ENCODE measurements at regions not wholly inside any gene's neighbourhood (a gene's known extent, or its start where the extent isn't known, plus 50 kb on each side); places are given as distances from the start of the nearest gene placed in this dataset.
A peak's percentile ranks its signal among the peaks of the same experiment; 100 is the strongest.
"Not testable (repeated sequence)": the region's sequence is repeated elsewhere in the genome, so short reads cannot be mapped to it uniquely, and the experiment has no call there.

DNA sequence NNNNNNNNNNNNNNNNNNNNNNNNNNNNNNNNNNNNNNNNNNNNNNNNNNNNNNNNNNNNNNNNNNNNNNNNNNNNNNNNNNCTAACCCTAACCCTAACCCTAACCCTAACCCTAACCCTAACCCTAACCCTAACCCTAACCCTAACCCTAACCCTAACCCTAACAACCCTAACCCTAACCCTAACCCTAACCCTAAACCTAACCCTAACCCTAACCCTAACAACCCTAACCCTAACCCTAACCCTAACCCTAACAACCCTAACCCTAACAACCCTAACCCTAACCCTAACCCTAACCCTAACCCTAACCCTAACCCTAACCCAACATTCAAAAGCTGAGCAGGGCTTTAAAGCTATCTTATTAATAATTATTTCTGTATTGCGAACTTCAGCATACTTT, 182.5 kb upstream of the FAM20C start:
- DNase-seq: peak in 1 of 5 donors; percentile 7
- WGBS, 4 donors: 90% methylated on average over 1 of the region's 1 CpG; no CpG with 5 or more reads in 3 of the 4 donors
- intact Hi-C loops (cut with DNase I): not testable (repeated sequence)

DNA sequence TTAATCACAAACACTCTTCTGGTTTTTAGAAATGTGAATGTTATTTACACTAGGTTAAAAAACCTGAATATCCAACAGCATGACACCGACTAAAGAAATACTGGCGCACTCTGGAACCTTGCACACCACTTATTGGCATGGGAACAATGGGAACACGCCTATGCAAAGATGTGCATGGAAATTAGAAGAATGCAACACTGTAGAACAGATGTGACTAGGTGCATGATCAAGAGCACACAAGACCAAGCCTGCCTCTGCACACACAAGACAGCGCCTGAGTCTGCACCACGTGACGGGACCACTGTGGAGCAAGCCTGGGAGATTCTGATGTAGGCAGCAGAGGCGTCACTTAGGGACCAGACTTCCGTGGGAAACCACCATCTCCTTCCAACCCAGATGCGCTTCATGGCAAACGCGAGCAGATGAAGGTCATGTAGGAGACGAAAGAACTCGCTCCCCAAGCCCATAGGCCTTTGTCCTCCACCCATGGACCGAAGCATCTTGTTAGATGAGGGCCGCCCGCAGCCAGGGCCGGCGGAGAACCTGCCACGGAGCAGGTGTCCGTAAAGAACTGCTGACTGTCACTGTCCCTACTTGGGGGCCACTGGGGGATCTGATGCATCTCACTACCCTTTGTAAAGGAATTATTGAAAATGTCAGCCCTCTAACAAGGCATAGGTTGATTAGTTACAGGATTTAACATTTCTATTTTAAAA, 159.6 kb upstream of the FAM20C start:
- H3K9me3 ChIP-seq; H3K27me3 ChIP-seq; intact Hi-C loops (cut with DNase I); ATAC-seq; H3K4me3 ChIP-seq; H3K27ac ChIP-seq; H3K4me1 ChIP-seq; H3K36me3 ChIP-seq: not testable (repeated sequence)
- DNase-seq: peak in 1 of 5 donors; percentile 9
- WGBS, 4 donors: 93 to 100% (median 95%) methylated on average over 6 to 9 of the region's 20 CpGs; no CpG with 5 or more reads in 1 of the 4 donors

More for the DNA sequence above, 182.5 kb upstream of the FAM20C start:
- not testable (repeated sequence) for H3K4me3 ChIP-seq, H3K9me3 ChIP-seq, ATAC-seq, H3K27me3 ChIP-seq, H3K4me1 ChIP-seq, H3K27ac ChIP-seq, H3K36me3 ChIP-seq

DNA sequence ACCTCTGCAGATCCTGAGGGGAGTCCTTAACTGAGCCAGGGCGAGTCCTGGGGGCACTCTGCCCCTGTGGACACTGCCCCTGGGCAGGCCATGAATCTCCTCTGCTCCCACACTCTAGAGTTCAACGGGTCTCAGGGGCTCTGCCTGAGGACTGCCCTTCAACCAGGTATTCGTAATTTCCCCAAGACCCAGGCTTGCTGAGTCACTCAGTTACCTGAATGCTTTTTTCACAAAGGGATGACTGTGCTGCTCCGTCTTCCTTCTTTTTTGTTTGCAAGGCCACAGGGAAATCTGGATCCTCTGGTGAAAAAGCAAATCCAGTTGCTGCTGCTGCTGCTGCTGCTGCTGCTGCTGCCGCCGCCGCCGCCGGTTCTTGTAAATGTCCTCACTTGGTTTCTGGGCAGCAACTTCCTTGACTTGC, 157.2 kb upstream of the FAM20C start:
- H3K27me3 ChIP-seq; H3K36me3 ChIP-seq; ATAC-seq; intact Hi-C loops (cut with DNase I); H3K9me3 ChIP-seq; H3K4me1 ChIP-seq: not testable (repeated sequence)
- 63 to 88% (median 82%) methylated on average over 3 to 9 of the region's 9 CpGs for whole genome bisulfite sequencing, 4 donors
- peak in 2 of 5 donors; percentile 2 to 61 for DNase-seq
- peak overlapping the region in 1 of 12 donors; percentile 51 for H3K4me3 ChIP-seq
- H3K27ac ChIP-seq: peak overlapping the region in 1 of 12 donors; percentile 62

DNA sequence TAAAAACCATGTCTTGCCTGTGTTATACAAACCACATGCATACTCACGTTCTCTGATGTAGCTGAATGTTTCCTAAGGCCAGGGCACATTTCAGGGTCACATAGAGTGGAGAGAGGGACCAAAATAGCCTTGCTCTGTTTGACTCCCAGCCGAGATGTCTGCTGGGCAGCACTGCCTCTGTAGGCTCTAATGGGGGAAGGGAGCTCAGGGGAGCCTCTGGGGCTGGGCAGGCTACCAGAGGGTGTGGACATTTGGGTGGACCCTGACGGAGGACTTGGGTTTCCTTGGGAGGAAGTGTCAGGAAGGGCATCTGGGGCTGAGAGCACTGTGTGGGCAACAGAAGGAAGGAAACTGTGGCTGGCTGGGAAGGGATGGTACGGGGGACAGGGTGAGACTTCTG, 155.8 kb upstream of the FAM20C start:
- H3K36me3 ChIP-seq; H3K27ac ChIP-seq; DNase-seq; intact Hi-C loops (cut with DNase I); H3K4me3 ChIP-seq; H3K4me1 ChIP-seq; H3K27me3 ChIP-seq; H3K9me3 ChIP-seq: not testable (repeated sequence)
- ATAC-seq: peak; percentile 91 to 96 (median 94)
- WGBS, 4 donors: no CpG with 5 or more reads among the region's 4 CpGs

DNA sequence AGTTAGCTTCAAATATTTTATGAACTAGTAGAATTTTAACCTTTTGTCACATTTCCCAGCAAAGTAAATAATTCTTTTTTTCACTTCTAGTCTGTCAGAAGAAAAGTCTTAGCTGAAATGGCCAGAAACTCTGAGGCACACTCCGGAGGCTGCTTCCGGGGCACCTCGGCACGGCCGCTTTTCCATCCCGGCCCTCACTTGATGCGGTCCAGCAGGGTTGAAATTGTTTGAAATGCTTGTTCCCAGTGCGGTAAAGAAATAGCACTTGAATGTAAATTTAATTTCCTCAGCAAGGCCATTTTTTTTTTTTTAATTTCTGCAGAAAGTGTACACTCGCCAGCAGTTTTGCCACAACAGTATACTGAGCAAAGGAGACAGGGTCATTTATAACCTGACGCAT, 154.7 kb upstream of the FAM20C start:
- H3K4me1 ChIP-seq: peaks cover 0 to 11% (median 0%) of the 10 kb centered on the region in 12 donors
- H3K36me3 ChIP-seq; DNase-seq; intact Hi-C loops (cut with DNase I); ATAC-seq; H3K9me3 ChIP-seq; H3K27me3 ChIP-seq; H3K4me3 ChIP-seq: not testable (repeated sequence)
- H3K27ac ChIP-seq: peak overlapping the region in 1 of 12 donors; percentile 58
- WGBS, 4 donors: 92 to 98% (median 96%) methylated on average over 9 to 10 of the region's 10 CpGs

DNA sequence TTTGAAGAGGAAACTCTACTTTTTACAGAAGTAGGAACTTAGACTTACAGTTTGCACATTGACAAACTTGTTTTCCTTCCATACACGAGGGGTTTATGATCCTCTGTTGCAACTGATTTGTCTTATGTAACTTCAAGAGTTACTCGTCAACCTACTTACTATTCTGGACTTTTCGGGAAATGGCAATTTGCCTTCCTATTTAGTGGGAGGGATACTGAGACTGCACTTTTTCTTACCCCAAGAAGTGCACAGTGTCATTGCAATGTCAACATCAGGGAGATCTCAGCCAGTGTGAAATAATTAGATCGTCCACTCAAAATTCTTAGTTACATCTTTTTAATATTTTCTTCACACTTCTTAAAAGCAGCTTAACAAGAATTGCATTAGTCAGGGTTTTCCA, 153.9 kb upstream of the FAM20C start:
- H3K36me3 ChIP-seq; H3K4me3 ChIP-seq; H3K9me3 ChIP-seq; intact Hi-C loops (cut with DNase I); DNase-seq; H3K27me3 ChIP-seq; H3K27ac ChIP-seq: not testable (repeated sequence)
- H3K4me1 ChIP-seq: peaks cover 0 to 11% (median 0%) of the 10 kb centered on the region in 12 donors
- peak in 1 of 4 donors; percentile 31 for ATAC-seq
- WGBS, 4 donors: 53 to 86% (median 83%) methylated on average over 1 to 3 of the region's 4 CpGs; no CpG with 5 or more reads in 1 of the 4 donors

DNA sequence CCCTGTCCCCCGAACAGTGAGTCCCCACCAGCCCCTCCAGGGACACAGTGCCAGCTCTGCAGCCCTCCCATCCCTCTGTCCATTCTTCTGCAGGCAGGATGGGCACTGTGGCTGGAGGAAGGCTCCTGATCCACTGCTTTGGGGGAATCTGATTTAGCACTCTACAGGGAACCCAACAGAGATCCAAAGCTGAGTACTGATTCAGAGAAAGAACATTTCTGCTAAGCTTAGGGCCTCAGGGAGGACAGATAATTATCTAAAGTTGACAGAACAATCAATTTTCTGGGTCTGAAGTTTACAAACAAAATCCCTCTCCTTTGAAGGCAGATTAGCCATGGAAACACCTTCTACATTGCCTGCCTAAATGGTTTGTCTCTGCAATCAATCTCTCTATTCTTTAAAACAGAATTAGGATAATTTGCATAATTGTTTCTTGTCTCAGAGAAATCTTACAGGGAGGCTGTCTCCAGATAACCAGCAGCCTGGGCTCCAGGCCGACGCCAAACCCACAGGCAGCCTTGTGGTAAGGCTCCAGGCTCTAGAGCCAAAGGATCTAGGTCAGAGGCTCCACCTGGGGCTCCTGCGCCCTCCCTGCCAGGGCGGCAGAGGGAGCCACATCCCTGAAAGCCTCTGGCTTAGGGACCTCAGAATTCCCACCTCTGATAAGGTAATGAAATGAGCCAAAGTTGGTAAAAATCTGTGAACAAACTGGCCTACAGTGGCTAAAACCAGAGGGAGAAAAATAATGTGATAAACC, 152.2 kb upstream of the FAM20C start:
- H3K9me3 ChIP-seq; ATAC-seq; H3K4me3 ChIP-seq; H3K27ac ChIP-seq; H3K36me3 ChIP-seq; intact Hi-C loops (cut with DNase I): not testable (repeated sequence)
- TF ChIP-seq, protein P1, sequence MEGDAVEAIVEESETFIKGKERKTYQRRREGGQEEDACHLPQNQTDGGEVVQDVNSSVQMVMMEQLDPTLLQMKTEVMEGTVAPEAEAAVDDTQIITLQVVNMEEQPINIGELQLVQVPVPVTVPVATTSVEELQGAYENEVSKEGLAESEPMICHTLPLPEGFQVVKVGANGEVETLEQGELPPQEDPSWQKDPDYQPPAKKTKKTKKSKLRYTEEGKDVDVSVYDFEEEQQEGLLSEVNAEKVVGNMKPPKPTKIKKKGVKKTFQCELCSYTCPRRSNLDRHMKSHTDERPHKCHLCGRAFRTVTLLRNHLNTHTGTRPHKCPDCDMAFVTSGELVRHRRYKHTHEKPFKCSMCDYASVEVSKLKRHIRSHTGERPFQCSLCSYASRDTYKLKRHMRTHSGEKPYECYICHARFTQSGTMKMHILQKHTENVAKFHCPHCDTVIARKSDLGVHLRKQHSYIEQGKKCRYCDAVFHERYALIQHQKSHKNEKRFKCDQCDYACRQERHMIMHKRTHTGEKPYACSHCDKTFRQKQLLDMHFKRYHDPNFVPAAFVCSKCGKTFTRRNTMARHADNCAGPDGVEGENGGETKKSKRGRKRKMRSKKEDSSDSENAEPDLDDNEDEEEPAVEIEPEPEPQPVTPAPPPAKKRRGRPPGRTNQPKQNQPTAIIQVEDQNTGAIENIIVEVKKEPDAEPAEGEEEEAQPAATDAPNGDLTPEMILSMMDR (IDR thresholded peaks at IDR 0.05): peak in 1 of 12 donors; percentile 8
- Histone ChIP-seq H3K27me3 (peaks cover 0 to 13% (median 3%) of the 10 kb centered on the region in 9 donors), H3K4me1 (peaks cover 0 to 11% (median 0%) of the 10 kb centered on the region in 12 donors)
- peak in 2 of 5 donors; percentile 1 to 8 for DNase-seq
- 28 to 53% (median 46%) methylated on average over 4 of the region's 5 CpGs for WGBS, 4 donors
